OCI-LY7 (cell line): ENCODE measurements at regions not wholly inside any gene's neighbourhood (a gene's known extent, or its start where the extent isn't known, plus 50 kb on each side); places are given as distances from the start of the nearest gene placed in this dataset.

Experiments used
- BruUV-seq: library from RNA; stranded (reverse); fragments of 400-500 nt; replicated peaks from 2 replicates; lab custom pipeline; 2021; lab: Mats Ljungman, UMichigan
- CTCF ChIA-PET: fragments of 300-600 bp; sonication (Branson Sonifier 250); formaldehyde crosslinking; loops from one replicate; lab custom pipeline; 2022; ENCODE audit warnings: antibody characterized with exemption; ENCODE audit not compliant: unreplicated experiment; lab: Charles Lee
- POLR2A ChIA-PET: fragments of 300-600 bp; sonication (Branson Sonifier 250); formaldehyde crosslinking; loops from one replicate; lab custom pipeline; 2022; ENCODE audit warnings: antibody characterized with exemption; lab: Charles Lee
- DNase-seq: peaks from one replicate; pipeline ENCODE4 v3.0.0-alpha.2; 2015; ENCODE audit warnings: low spot score
- H2AFZ ChIP-seq: fragments of 200-600 bp; sonication (generic), shearing (Covaris generic); 2 replicates; pipeline ENCODE4 v1.6.1; 2014; ENCODE audit warnings: mild to moderate bottlenecking, antibody characterized with exemption, low read length, moderate library complexity
- H3K27ac ChIP-seq: fragments of 200-600 bp; sonication (generic); 2 replicates; pipeline ENCODE4 v1.5.1; 2014; ENCODE audit warnings: mixed run types, low read depth, mild to moderate bottlenecking, moderate library complexity, low read length, inconsistent platforms; ENCODE audit not compliant: poor library complexity, severe bottlenecking
- H3K36me3 ChIP-seq: fragments of 200-600 bp; sonication (generic); 2 replicates; pipeline ENCODE4 v1.6.1; 2014; ENCODE audit warnings: mild to moderate bottlenecking, antibody characterized with exemption, low read length, moderate library complexity, mixed read lengths; ENCODE audit not compliant: insufficient read depth
- H3K4me1 ChIP-seq: fragments of 200-600 bp; sonication (generic); 2 replicates; pipeline ENCODE4 v1.5.1; 2014; ENCODE audit warnings: mild to moderate bottlenecking, low read length; ENCODE audit not compliant: insufficient read depth, poor library complexity, severe bottlenecking
- H3K4me2 ChIP-seq: fragments of 200-600 bp; sonication (generic); 2 replicates; pipeline ENCODE4 v1.6.1; 2014; ENCODE audit warnings: mild to moderate bottlenecking, low read length
- H3K4me3 ChIP-seq: fragments of 200-600 bp; sonication (generic); 2 replicates; pipeline ENCODE4 v1.5.1; 2014; ENCODE audit warnings: mild to moderate bottlenecking, low read depth, low read length; ENCODE audit not compliant: poor library complexity, severe bottlenecking
- H3K79me2 ChIP-seq: fragments of 200-600 bp; sonication (generic); 2 replicates; pipeline ENCODE4 v1.6.1; 2016; ENCODE audit warnings: low read depth, mild to moderate bottlenecking, low read length, moderate library complexity, mixed read lengths; ENCODE audit not compliant: insufficient read depth
- H3K9me2 ChIP-seq: fragments of 200-600 bp; sonication (generic); 2 replicates; pipeline ENCODE4 v1.6.1; 2016; ENCODE audit warnings: mild to moderate bottlenecking, low read length, mixed read lengths; ENCODE audit not compliant: insufficient read depth
- H3K9me3 ChIP-seq: fragments of 200-600 bp; sonication (generic); 2 replicates; pipeline ENCODE4 v1.6.1; 2014; ENCODE audit warnings: mild to moderate bottlenecking, mixed run types, low read length, mixed read lengths
- H4K20me1 ChIP-seq: fragments of 200-600 bp; sonication (generic); 2 replicates; pipeline ENCODE4 v1.6.1; 2014; ENCODE audit warnings: mild to moderate bottlenecking, antibody characterized with exemption, low read length, moderate library complexity, mixed read lengths; ENCODE audit not compliant: insufficient read depth
- EZH2phosphoT487 ChIP-seq: fragments of 200-600 bp; sonication (generic); IDR thresholded peaks from 2 replicates; pipeline ENCODE4 v1.6.1; 2018; ENCODE audit warnings: low read depth, borderline replicate concordance, mild to moderate bottlenecking, mixed run types, antibody characterized with exemption, low read length, moderate library complexity, mixed read lengths
- intact Hi-C: fragments of 100-400 bp; cut with micrococcal nuclease; formaldehyde crosslinking; loops from one replicate; pipeline ENCODE4 v1.10.0; 2022; ENCODE audit not compliant: unreplicated experiment
- TF ChIP-seq, protein P1 (sequence below): fragments of 200-600 bp; sonication (generic); conservative IDR thresholded peaks from 2 replicates; pipeline ENCODE4 v1.5.1; 2014; ENCODE audit warnings: mild to moderate bottlenecking, antibody characterized with exemption, low read length, moderate library complexity, mixed read lengths

DNA sequence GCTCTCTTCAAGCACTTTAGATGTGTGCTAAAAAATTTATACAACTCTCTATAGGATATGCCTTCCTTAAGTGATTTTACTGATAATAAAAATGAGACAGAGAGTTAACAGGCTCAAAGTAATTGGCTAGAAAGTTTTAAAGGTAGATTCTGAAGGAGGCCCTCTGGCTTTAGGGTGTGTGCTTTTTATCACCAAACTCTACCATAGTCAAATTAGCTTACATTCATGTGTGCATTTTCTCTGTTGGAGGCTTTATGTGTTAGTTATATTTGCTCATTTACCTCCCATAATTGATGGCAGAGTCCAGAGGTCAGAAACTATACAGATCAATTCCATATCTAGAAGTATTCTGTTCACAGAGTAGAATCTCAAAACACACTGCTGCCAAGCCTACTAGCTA, 317.5 kb downstream of the JRKL start:
- no peak overlapping the region for H3K27ac ChIP-seq
- no peak overlapping the region for H2AFZ ChIP-seq
- no peaks in the 10 kb centered on the region for H3K79me2 ChIP-seq
- intact Hi-C loops, result no loop called here
- H3K4me1 ChIP-seq, result no peaks in the 10 kb centered on the region
- H3K9me2 ChIP-seq, result no peaks in the 10 kb centered on the region
- ChIA-PET CTCF (no interaction called here), POLR2A (interaction anchor here (0.6 kb wide), 1 partner anchor 738 kb away, joined by 4 read pairs; no protein-coding TSS in a partner anchor)
- H3K4me2 ChIP-seq, result no peak overlapping the region
- no peak for TF ChIP-seq EZH2phosphoT487
- TF ChIP-seq, protein P1, sequence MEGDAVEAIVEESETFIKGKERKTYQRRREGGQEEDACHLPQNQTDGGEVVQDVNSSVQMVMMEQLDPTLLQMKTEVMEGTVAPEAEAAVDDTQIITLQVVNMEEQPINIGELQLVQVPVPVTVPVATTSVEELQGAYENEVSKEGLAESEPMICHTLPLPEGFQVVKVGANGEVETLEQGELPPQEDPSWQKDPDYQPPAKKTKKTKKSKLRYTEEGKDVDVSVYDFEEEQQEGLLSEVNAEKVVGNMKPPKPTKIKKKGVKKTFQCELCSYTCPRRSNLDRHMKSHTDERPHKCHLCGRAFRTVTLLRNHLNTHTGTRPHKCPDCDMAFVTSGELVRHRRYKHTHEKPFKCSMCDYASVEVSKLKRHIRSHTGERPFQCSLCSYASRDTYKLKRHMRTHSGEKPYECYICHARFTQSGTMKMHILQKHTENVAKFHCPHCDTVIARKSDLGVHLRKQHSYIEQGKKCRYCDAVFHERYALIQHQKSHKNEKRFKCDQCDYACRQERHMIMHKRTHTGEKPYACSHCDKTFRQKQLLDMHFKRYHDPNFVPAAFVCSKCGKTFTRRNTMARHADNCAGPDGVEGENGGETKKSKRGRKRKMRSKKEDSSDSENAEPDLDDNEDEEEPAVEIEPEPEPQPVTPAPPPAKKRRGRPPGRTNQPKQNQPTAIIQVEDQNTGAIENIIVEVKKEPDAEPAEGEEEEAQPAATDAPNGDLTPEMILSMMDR, result no peak
- H3K9me3 ChIP-seq, result no peaks in the 10 kb centered on the region
- BruUV-seq, result no TSS peak
- no peak for DNase-seq
- no peaks in the 10 kb centered on the region for H4K20me1 ChIP-seq
- H3K36me3 ChIP-seq, result no peaks in the 10 kb centered on the region
- no peak overlapping the region for H3K4me3 ChIP-seq

DNA sequence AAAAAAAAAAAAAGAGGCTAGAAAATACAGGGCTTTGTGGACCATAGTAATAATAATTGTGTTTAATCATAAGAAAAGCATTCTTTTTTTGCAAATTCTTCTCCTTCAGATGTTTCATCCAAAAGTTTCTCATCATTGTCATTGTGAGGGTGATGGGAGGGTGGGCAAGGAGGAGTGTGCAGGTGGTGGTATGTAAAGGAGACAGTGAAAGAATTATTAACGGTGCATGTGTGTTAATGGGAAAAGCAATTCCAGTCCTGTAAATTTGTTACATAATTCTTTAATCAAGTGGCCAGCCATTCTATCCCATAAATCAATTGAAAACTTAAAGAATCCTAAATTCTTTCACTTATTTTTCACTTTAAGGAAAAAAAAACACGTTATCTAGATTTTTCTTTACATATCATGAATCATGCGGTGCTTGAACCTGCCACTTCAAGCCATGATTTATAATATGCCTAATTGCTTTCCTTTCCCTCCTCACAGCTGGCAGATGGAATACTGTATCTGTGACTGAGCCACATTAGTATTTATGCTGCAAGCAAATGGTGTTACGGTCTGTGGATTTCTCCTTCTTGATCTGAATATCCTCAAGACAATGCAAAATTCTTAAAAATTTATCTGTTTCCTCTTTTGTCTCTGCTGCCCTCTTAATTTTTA, 318.5 kb downstream of the JRKL start:
- Histone ChIP-seq H3K36me3 (no peaks in the 10 kb centered on the region), H4K20me1 (no peaks in the 10 kb centered on the region), H3K4me2 (no peak overlapping the region), H3K79me2 (no peaks in the 10 kb centered on the region), H3K27ac (no peak overlapping the region), H3K4me3 (no peak overlapping the region), H3K9me2 (no peaks in the 10 kb centered on the region), H3K9me3 (no peaks in the 10 kb centered on the region), H2AFZ (no peak overlapping the region), H3K4me1 (no peaks in the 10 kb centered on the region)
- ChIA-PET POLR2A (no interaction called here), CTCF (no interaction called here)
- intact Hi-C loops, result no loop called here
- no peak for DNase-seq
- BruUV-seq, result no TSS peak
- no peak for TF ChIP-seq EZH2phosphoT487
- TF ChIP-seq, protein P1, result no peak

DNA sequence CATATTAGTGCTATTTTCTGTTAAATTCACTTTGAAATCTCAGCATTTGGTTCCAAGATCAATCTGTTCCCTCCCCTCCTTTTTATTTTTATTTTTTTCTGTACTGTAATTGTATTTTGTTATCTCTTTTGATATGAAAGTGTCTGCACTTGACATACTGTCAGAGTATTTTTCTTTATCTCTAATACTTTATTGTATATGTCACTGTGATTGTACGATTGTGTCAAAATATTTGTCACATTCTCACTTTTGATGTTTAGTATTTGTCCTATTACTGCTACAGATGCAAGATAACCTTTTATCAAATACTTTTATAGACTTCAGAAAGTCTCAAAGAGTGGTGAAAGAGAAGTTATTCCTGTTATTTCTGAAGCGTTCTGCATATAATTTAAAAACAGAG, 323.5 kb downstream of the JRKL start:
- TF ChIP-seq EZH2phosphoT487, result no peak
- Histone ChIP-seq H3K36me3 (no peaks in the 10 kb centered on the region), H3K4me1 (no peaks in the 10 kb centered on the region), H3K9me2 (no peaks in the 10 kb centered on the region), H3K79me2 (no peaks in the 10 kb centered on the region), H3K9me3 (no peaks in the 10 kb centered on the region), H2AFZ (no peak overlapping the region), H3K4me2 (no peak overlapping the region), H4K20me1 (no peaks in the 10 kb centered on the region), H3K27ac (no peak overlapping the region), H3K4me3 (no peak overlapping the region)
- intact Hi-C loops, result no loop called here
- no TSS peak for BruUV-seq
- DNase-seq, result no peak
- POLR2A ChIA-PET, result interaction anchor here (1.0 kb wide), 1 partner anchor 333 kb away, joined by 3 read pairs; no protein-coding TSS in a partner anchor
- CTCF ChIA-PET, result no interaction called here
